T-helper 1 cell treated with Interleukin-12 subunit alpha and Interleukin-12 subunit beta and Interleukin-4 antibody, amounts not matched to agents 30 μg/mL and 1 μg/mL, for 36 hours (primary cell): ENCODE measurements at regions not wholly inside any gene's neighbourhood (a gene's known extent, or its start where the extent isn't known, plus 50 kb on each side); places are given as distances from the start of the nearest gene placed in this dataset.

Source experiments
- H3K27ac Mint-ChIP-seq: one replicate; pipeline ENCODE4 v1.8.0; 2021; ENCODE audit warnings: mild to moderate bottlenecking, mixed read lengths
- H3K27me3 Mint-ChIP-seq: one replicate; pipeline ENCODE4 v1.8.0; 2021; ENCODE audit warnings: low read depth, mixed read lengths
- H3K36me3 Mint-ChIP-seq: one replicate; pipeline ENCODE4 v1.8.0; 2021; ENCODE audit warnings: low read depth, mixed read lengths
- H3K4me1 Mint-ChIP-seq: one replicate; pipeline ENCODE4 v1.8.0; 2021; ENCODE audit warnings: low read depth, mixed read lengths
- H3K4me3 Mint-ChIP-seq: one replicate; pipeline ENCODE4 v1.8.0; 2021; ENCODE audit warnings: mild to moderate bottlenecking, moderate library complexity, mixed read lengths
- H3K9me3 Mint-ChIP-seq: one replicate; pipeline ENCODE4 v1.8.0; 2021; ENCODE audit warnings: mixed read lengths

GRCh38 chr4:124594945-124595344 is 117.6 kb downstream of the ANKRD50 start:
- H3K27ac Mint-ChIP-seq = no peak overlapping the region
- H3K27me3 Mint-ChIP-seq = no peaks in the 10 kb centered on the region
- no peaks in the 10 kb centered on the region for H3K9me3 Mint-ChIP-seq
- no peaks in the 10 kb centered on the region for H3K4me1 Mint-ChIP-seq
- no peak overlapping the region for H3K4me3 Mint-ChIP-seq
- H3K36me3 Mint-ChIP-seq = no peaks in the 10 kb centered on the region

GRCh38 chr4:124596816-124597215 is 115.7 kb downstream of the ANKRD50 start:
- Mint-ChIP-seq H3K9me3 (no peaks in the 10 kb centered on the region), H3K27ac (no peak overlapping the region), H3K27me3 (no peaks in the 10 kb centered on the region), H3K4me1 (no peaks in the 10 kb centered on the region), H3K36me3 (no peaks in the 10 kb centered on the region), H3K4me3 (no peak overlapping the region)

GRCh38 chr4:124610211-124610610 is 102.3 kb downstream of the ANKRD50 start:
- H3K4me1 Mint-ChIP-seq = no peaks in the 10 kb centered on the region
- H3K9me3 Mint-ChIP-seq = no peaks in the 10 kb centered on the region
- H3K27me3 Mint-ChIP-seq = no peaks in the 10 kb centered on the region
- no peaks in the 10 kb centered on the region for H3K36me3 Mint-ChIP-seq
- no peak overlapping the region for H3K27ac Mint-ChIP-seq
- no peak overlapping the region for H3K4me3 Mint-ChIP-seq
